ENCODE measurements at regions not wholly inside any gene's neighbourhood (a gene's known extent, or its start where the extent isn't known, plus 50 kb on each side); places are given as distances from the start of the nearest gene placed in this dataset.
A peak's percentile ranks its signal among the peaks of the same experiment; 100 is the strongest.

- intact Hi-C loops (cut with micrococcal nuclease; ENCODE audit: unreplicated experiment), result no loop called here
Observed at GRCh38 chr6:2465336-2465735, 219.9 kb upstream of the GMDS start.

GRCh38 chr6:2464641-2465040 lies 219.2 kb upstream of the GMDS start:
- ChIA-PET POLR2A (ENCODE audit: unreplicated experiment) (no interaction called here), CTCF (no interaction called here)
- Histone ChIP-seq H3K27me3 (ENCODE audit: insufficient read depth, low read depth) (no peaks in the 10 kb centered on the region), H3K36me3 (ENCODE audit: low read depth) (no peaks in the 10 kb centered on the region), H3F3A (ENCODE audit: insufficient read depth, low read depth) (no peaks in the 10 kb centered on the region), H3K4me1 (replicated peaks; ENCODE audit: insufficient read depth) (peaks cover 8% of the 10 kb centered on the region; the same call in 1 of the 2 replicates), H3K9me3 (ENCODE audit: insufficient read depth, low read depth) (no peaks in the 10 kb centered on the region), H3K79me2 (ENCODE audit: low read depth) (no peaks in the 10 kb centered on the region), H2AFZ (no peak overlapping the region), H4K20me1 (ENCODE audit: insufficient read depth) (no peaks in the 10 kb centered on the region), H3K27ac (no peak overlapping the region), H3K9me2 (ENCODE audit: insufficient read depth) (no peaks in the 10 kb centered on the region), H3K4me2 (no peak overlapping the region; the same call in 1 of the 2 replicates), H3K4me3 (no peak overlapping the region)
- intact Hi-C loops (cut with micrococcal nuclease; ENCODE audit: unreplicated experiment), result no loop called here
- no peak for TF ChIP-seq CTCF (conservative IDR thresholded peaks at IDR 0.05)
- TF ChIP-seq EZH2 (IDR thresholded peaks at IDR 0.05; ENCODE audit: low read depth), result no peak
- BruUV-seq (replicated peaks), result no TSS peak
- DNase-seq, result peak; percentile 44 to 56

More at GRCh38 chr6:2465336-2465735, 219.9 kb upstream of the GMDS start:
- H3K79me2 ChIP-seq (ENCODE audit: low read depth), result no peaks in the 10 kb centered on the region
- no peak overlapping the region for H3K4me2 ChIP-seq
- DNase-seq, result no peak
- H3K4me1 ChIP-seq (replicated peaks; ENCODE audit: insufficient read depth), result peaks cover 8% of the 10 kb centered on the region; the same call in 1 of the 2 replicates
- H3K9me2 ChIP-seq (ENCODE audit: insufficient read depth), result no peaks in the 10 kb centered on the region
- CTCF ChIA-PET, result no interaction called here
- H4K20me1 ChIP-seq (ENCODE audit: insufficient read depth), result no peaks in the 10 kb centered on the region
- H3K36me3 ChIP-seq (ENCODE audit: low read depth), result no peaks in the 10 kb centered on the region
- no peak overlapping the region for H3K27ac ChIP-seq
- POLR2A ChIA-PET (ENCODE audit: unreplicated experiment), result no interaction called here
- BruUV-seq (replicated peaks), result no TSS peak
- H3K4me3 ChIP-seq, result no peak overlapping the region
- TF ChIP-seq EZH2 (IDR thresholded peaks at IDR 0.05; ENCODE audit: low read depth), result no peak
- no peak for TF ChIP-seq CTCF (conservative IDR thresholded peaks at IDR 0.05)
- H3K27me3 ChIP-seq (ENCODE audit: insufficient read depth, low read depth), result no peaks in the 10 kb centered on the region
- H3F3A ChIP-seq (ENCODE audit: insufficient read depth, low read depth), result no peaks in the 10 kb centered on the region
- no peaks in the 10 kb centered on the region for H3K9me3 ChIP-seq (ENCODE audit: insufficient read depth, low read depth)
- H2AFZ ChIP-seq, result no peak overlapping the region

- no peaks in the 10 kb centered on the region for H3K9me2 ChIP-seq (ENCODE audit: insufficient read depth)
- no peak overlapping the region for H2AFZ ChIP-seq
- POLR2A ChIA-PET (ENCODE audit: unreplicated experiment), result no interaction called here
- H3K27ac ChIP-seq, result no peak overlapping the region
- no peaks in the 10 kb centered on the region for H3F3A ChIP-seq (ENCODE audit: insufficient read depth, low read depth)
- H3K4me2 ChIP-seq, result no peak overlapping the region
- H3K9me3 ChIP-seq (ENCODE audit: insufficient read depth, low read depth), result no peaks in the 10 kb centered on the region
- H3K4me3 ChIP-seq, result no peak overlapping the region
- intact Hi-C loops (cut with micrococcal nuclease; ENCODE audit: unreplicated experiment), result no loop called here
- TF ChIP-seq CTCF (conservative IDR thresholded peaks at IDR 0.05) (no peak), EZH2 (IDR thresholded peaks at IDR 0.05; ENCODE audit: low read depth) (no peak)
- no TSS peak for BruUV-seq (replicated peaks)
- peaks cover 8% of the 10 kb centered on the region; the same call in 1 of the 2 replicates for H3K4me1 ChIP-seq (replicated peaks; ENCODE audit: insufficient read depth)
- H3K27me3 ChIP-seq (ENCODE audit: insufficient read depth, low read depth), result no peaks in the 10 kb centered on the region
- CTCF ChIA-PET, result no interaction called here
- H3K36me3 ChIP-seq (ENCODE audit: low read depth), result no peaks in the 10 kb centered on the region
- no peaks in the 10 kb centered on the region for H4K20me1 ChIP-seq (ENCODE audit: insufficient read depth)
- H3K79me2 ChIP-seq (ENCODE audit: low read depth), result no peaks in the 10 kb centered on the region
- no peak for DNase-seq
Observed at GRCh38 chr6:2462831-2463230, 217.4 kb upstream of the GMDS start.
